Upper lobe of left lung (tissue), 4 donors: ENCODE measurements at regions not wholly inside any gene's neighbourhood (a gene's known extent, or its start where the extent isn't known, plus 50 kb on each side); places are given as distances from the start of the nearest gene placed in this dataset.

Experiments used
- CTCF ChIP-seq, 6 experiments: fragments of 450-650 bp in 4 of 6; fragments of 200-600 bp in 2 of 6; sonication (generic) in 2 of 6; IDR thresholded peaks; one replicate each; pipeline ENCODE4 v1.5.1; 2016 to 2019; ENCODE audit warnings: antibody characterized with exemption in 6 of 6
- POLR2A ChIP-seq, 4 donors: fragments of 450-650 bp; IDR thresholded peaks; one replicate each; pipeline ENCODE4 v1.5.1; 2016 to 2017; ENCODE audit warnings: antibody characterized with exemption in 4 of 4, mild to moderate bottlenecking in 2 of 4
- POLR2AphosphoS5 ChIP-seq, 2 donors: sonication (generic); formaldehyde crosslinking; IDR thresholded peaks; one replicate each; pipeline ENCODE4 v1.5.1; 2017; ENCODE audit warnings: antibody characterized with exemption in 2 of 2

DNA sequence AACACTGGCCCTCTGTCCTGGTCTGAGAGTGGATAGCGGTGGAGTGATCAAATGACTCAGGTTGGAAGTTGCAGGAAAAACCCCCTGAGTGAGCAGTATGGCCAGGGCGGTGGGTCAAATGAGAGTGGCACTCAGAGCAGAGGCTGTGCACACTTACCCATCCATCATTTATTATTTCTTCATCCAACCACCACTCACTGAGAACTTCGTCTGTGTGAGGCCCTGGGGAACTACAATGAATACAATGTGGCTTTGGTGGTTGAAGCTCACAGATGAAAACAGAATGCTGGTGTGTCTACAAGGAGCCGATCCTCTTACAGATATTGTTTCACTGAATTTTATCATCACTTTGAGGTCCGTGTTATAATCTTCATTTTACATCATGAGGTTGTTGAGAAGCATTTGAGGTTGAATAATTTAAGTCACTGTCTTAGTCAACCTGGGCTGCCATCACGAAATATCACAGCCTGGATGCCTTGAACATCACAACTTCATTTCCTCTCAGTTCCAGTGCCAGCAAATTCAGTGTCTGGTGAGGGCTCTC is 73.4 kb upstream of the ID2 start:
- TF ChIP-seq CTCF (IDR thresholded peaks at IDR 0.05) = no peak
- no peak for TF ChIP-seq POLR2A (IDR thresholded peaks at IDR 0.05)
- TF ChIP-seq POLR2AphosphoS5 (IDR thresholded peaks at IDR 0.05) = no peak
